Osteoblast (primary cell): ENCODE measurements at regions not wholly inside any gene's neighbourhood (a gene's known extent, or its start where the extent isn't known, plus 50 kb on each side); places are given as distances from the start of the nearest gene placed in this dataset.

ENCODE experiments used
- DNase-seq: peaks from one replicate; pipeline ENCODE4 v3.0.0; 2011; ENCODE audit warnings: low spot score, mixed read lengths; ENCODE audit not compliant: insufficient read length; ENCODE audit errors: missing footprints
- H2AFZ ChIP-seq: 2 replicates; pipeline ENCODE4 v1.6.0; 2011; ENCODE audit warnings: mild to moderate bottlenecking, low read length
- H3K27ac ChIP-seq: 2 replicates; pipeline ENCODE4 v1.5.1; 2011; ENCODE audit warnings: mild to moderate bottlenecking, low read depth, low read length, moderate library complexity
- H3K27me3 ChIP-seq: 2 replicates; pipeline ENCODE4 v1.6.0; 2012; ENCODE audit warnings: mild to moderate bottlenecking, control low read depth, inconsistent platforms, low read length, moderate library complexity; ENCODE audit not compliant: insufficient read depth
- H3K36me3 ChIP-seq: 2 replicates; pipeline ENCODE4 v1.5.1; 2011; ENCODE audit warnings: mild to moderate bottlenecking, low read length, control low read depth, moderate library complexity; ENCODE audit not compliant: insufficient read depth
- H3K4me1 ChIP-seq: 2 replicates; pipeline ENCODE4 v1.5.1; 2011; ENCODE audit warnings: mild to moderate bottlenecking, low read length, control low read depth, moderate library complexity; ENCODE audit not compliant: insufficient read depth
- H3K4me2 ChIP-seq: 2 replicates; pipeline ENCODE4 v1.6.0; 2011; ENCODE audit warnings: mild to moderate bottlenecking, low read length; ENCODE audit not compliant: insufficient read depth
- H3K4me3 ChIP-seq: fragments of 200-600 bp; sonication (generic); 3 replicates; pipeline ENCODE4 v1.5.1; 2012; ENCODE audit warnings: mild to moderate bottlenecking, low read length, inconsistent platforms; ENCODE audit not compliant: insufficient read depth
- H3K79me2 ChIP-seq: 2 replicates; pipeline ENCODE4 v1.6.0; 2012; ENCODE audit warnings: mild to moderate bottlenecking, low read length, control low read depth, inconsistent platforms; ENCODE audit not compliant: insufficient read depth
- H3K9me3 ChIP-seq: 2 replicates; pipeline ENCODE4 v1.5.1; 2011; ENCODE audit warnings: low read depth, low read length, control low read depth
- H4K20me1 ChIP-seq: 2 replicates; pipeline ENCODE4 v1.6.0; 2012; ENCODE audit warnings: mild to moderate bottlenecking, low read length, control low read depth; ENCODE audit not compliant: insufficient read depth
- TF ChIP-seq, protein P1 (sequence below): IDR thresholded peaks from 2 replicates; pipeline ENCODE4 v1.5.1; 2011; ENCODE audit warnings: mild to moderate bottlenecking, low read depth, low read length, moderate library complexity; ENCODE audit errors: extremely low read depth

DNA sequence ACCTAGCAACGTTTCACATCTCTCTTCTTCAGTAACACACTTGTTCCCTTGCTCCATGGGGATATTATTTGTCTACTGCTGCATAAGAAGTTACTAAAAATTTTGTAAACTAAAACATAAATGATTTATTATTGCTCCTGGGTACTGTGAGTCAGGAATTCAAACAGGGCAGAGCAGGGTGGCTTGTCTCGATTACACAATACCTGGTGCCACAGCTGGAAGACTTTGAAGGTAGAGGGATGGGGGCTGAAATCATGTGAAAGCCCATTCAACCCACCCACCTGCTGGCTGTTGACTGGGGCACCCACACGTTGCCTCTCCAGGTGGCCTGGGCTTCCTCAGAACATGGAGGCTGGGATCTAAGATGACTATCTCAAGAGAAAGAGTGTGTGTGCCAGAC, 213.2 kb downstream of the ESM1 start:
- no peaks in the 10 kb centered on the region for H3K36me3 ChIP-seq
- TF ChIP-seq, protein P1, sequence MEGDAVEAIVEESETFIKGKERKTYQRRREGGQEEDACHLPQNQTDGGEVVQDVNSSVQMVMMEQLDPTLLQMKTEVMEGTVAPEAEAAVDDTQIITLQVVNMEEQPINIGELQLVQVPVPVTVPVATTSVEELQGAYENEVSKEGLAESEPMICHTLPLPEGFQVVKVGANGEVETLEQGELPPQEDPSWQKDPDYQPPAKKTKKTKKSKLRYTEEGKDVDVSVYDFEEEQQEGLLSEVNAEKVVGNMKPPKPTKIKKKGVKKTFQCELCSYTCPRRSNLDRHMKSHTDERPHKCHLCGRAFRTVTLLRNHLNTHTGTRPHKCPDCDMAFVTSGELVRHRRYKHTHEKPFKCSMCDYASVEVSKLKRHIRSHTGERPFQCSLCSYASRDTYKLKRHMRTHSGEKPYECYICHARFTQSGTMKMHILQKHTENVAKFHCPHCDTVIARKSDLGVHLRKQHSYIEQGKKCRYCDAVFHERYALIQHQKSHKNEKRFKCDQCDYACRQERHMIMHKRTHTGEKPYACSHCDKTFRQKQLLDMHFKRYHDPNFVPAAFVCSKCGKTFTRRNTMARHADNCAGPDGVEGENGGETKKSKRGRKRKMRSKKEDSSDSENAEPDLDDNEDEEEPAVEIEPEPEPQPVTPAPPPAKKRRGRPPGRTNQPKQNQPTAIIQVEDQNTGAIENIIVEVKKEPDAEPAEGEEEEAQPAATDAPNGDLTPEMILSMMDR, result no peak
- no peak overlapping the region for H3K27ac ChIP-seq
- H4K20me1 ChIP-seq, result no peaks in the 10 kb centered on the region
- no peaks in the 10 kb centered on the region for H3K27me3 ChIP-seq
- no peak overlapping the region for H3K4me2 ChIP-seq
- H2AFZ ChIP-seq, result no peak overlapping the region
- H3K9me3 ChIP-seq, result no peaks in the 10 kb centered on the region
- H3K79me2 ChIP-seq, result no peaks in the 10 kb centered on the region
- peaks cover 5% of the 10 kb centered on the region for H3K4me1 ChIP-seq
- H3K4me3 ChIP-seq, result no peak overlapping the region
- no peak for DNase-seq

DNA sequence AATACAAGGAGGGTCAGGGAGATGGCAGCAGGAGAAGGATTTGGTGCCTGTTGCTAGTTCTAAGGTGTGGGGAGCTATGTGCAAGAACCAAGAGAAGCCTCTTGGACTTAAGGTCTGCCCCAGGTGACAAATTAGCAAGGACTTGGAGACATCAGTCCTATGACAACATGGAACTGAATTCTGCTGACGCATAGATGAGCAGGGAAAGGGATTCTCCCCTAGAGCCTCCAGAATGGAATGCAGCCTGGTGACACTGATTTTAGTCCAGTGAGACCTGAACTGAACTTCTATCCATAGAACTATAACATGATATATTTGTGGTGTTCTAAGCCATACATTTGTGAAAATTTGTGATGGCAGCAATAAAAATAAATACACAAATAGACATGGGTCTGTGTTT, 215.6 kb downstream of the ESM1 start:
- TF ChIP-seq, protein P1, result no peak
- Histone ChIP-seq H3K79me2 (no peaks in the 10 kb centered on the region), H3K36me3 (no peaks in the 10 kb centered on the region), H2AFZ (no peak overlapping the region), H3K4me1 (peaks cover under 1% of the 10 kb centered on the region), H3K4me3 (no peak overlapping the region), H4K20me1 (no peaks in the 10 kb centered on the region), H3K4me2 (no peak overlapping the region), H3K9me3 (no peaks in the 10 kb centered on the region), H3K27me3 (no peaks in the 10 kb centered on the region), H3K27ac (no peak overlapping the region)
- no peak for DNase-seq

DNA sequence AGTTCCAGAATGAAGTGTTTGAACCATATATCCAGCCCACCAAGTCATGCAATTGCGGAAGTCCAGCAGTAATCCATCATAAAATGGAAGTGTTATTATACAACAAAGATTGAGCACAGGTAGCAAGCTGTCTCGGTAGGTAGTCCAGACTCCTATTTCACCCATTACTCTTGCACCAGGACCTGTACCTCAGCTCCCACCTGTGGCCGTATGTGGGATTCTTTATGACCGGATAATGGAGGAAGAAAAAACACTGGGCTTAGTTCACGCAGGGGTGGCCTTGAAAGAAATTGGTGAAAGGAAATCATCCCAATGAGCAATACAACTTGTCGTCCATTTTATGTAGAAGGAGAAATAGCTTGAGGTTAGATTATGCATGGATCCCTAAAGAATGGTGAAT, 216.3 kb downstream of the ESM1 start:
- Histone ChIP-seq H4K20me1 (no peaks in the 10 kb centered on the region), H3K9me3 (no peaks in the 10 kb centered on the region), H3K4me2 (no peak overlapping the region), H3K27me3 (no peaks in the 10 kb centered on the region), H3K4me1 (no peaks in the 10 kb centered on the region), H2AFZ (no peak overlapping the region), H3K36me3 (no peaks in the 10 kb centered on the region), H3K4me3 (no peak overlapping the region), H3K79me2 (no peaks in the 10 kb centered on the region), H3K27ac (no peak overlapping the region)
- no peak for DNase-seq
- TF ChIP-seq, protein P1, result no peak

DNA sequence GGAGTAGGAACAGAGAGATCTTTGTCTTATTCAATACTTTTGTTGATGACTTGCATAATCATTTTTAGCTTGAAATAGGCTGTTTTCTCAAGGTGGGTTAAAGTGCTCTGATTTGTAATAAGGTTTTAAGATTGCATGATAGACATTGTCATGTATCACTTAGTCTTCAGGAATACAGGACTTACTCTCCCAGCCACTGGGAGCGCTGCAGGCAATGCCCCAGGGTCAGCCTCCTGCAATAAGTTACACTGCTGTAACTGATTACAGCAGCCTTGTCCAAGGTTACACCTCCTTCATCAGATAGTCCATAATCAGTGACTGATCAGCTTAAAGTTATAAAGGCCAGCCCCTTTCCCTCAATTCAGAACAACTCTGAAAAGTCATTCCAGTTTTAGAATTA, 218.6 kb downstream of the ESM1 start:
- H4K20me1 ChIP-seq, result no peaks in the 10 kb centered on the region
- H3K27ac ChIP-seq, result no peak overlapping the region
- H2AFZ ChIP-seq, result no peak overlapping the region
- no peak overlapping the region for H3K4me3 ChIP-seq
- no peaks in the 10 kb centered on the region for H3K9me3 ChIP-seq
- H3K27me3 ChIP-seq, result no peaks in the 10 kb centered on the region
- no peaks in the 10 kb centered on the region for H3K79me2 ChIP-seq
- no peak for DNase-seq
- H3K4me1 ChIP-seq, result peaks cover 6% of the 10 kb centered on the region
- H3K36me3 ChIP-seq, result no peaks in the 10 kb centered on the region
- TF ChIP-seq, protein P1, result no peak
- H3K4me2 ChIP-seq, result no peak overlapping the region
